PC-9 (cell line): ENCODE measurements at regions not wholly inside any gene's neighbourhood (a gene's known extent, or its start where the extent isn't known, plus 50 kb on each side); places are given as distances from the start of the nearest gene placed in this dataset.

Source experiments
- BruUV-seq: library from RNA; stranded (reverse); fragments of 400-500 nt; replicated peaks from 2 replicates; lab custom pipeline; 2021; lab: Mats Ljungman, UMichigan
- CTCF ChIA-PET: fragments of 300-600 bp; sonication (Branson Sonifier 250); formaldehyde crosslinking; loops from one replicate; lab custom pipeline; 2022; ENCODE audit warnings: antibody characterized with exemption; lab: Charles Lee
- POLR2A ChIA-PET: fragments of 300-600 bp; sonication (Branson Sonifier 250); formaldehyde crosslinking; loops from one replicate; lab custom pipeline; 2022; ENCODE audit warnings: antibody characterized with exemption; ENCODE audit not compliant: unreplicated experiment; lab: Charles Lee
- DNase-seq, 2 experiments: peaks; one replicate each; pipeline versions ENCODE4 v3.0.0 to v3.0.0-alpha.2; 2015 to 2022; ENCODE audit warnings: mixed read lengths in 1 of 2
- H2AFZ ChIP-seq: fragments of 200-600 bp; sonication (generic); 2 replicates; pipeline ENCODE4 v1.8.1; 2017; ENCODE audit warnings: antibody characterized with exemption
- H3F3A ChIP-seq: fragments of 200-600 bp; sonication (generic); 2 replicates; pipeline ENCODE4 v1.8.1; 2017; ENCODE audit warnings: antibody characterized with exemption, mild to moderate bottlenecking, low read depth; ENCODE audit not compliant: insufficient read depth
- H3K27ac ChIP-seq: fragments of 200-600 bp; sonication (generic); 2 replicates; pipeline ENCODE4 v1.6.1; 2016; ENCODE audit warnings: mixed run types
- H3K27me3 ChIP-seq: fragments of 200-600 bp; sonication (generic); 2 replicates; pipeline ENCODE4 v1.6.1; 2016; ENCODE audit warnings: low read depth, mixed run types; ENCODE audit not compliant: insufficient read depth
- H3K36me3 ChIP-seq: fragments of 200-600 bp; sonication (generic); 2 replicates; pipeline ENCODE4 v1.6.1; 2016; ENCODE audit warnings: low read depth, mixed run types
- H3K4me1 ChIP-seq: fragments of 200-600 bp; sonication (generic); replicated peaks from 2 replicates; pipeline ENCODE4 v1.6.1; 2016; ENCODE audit warnings: mixed run types; ENCODE audit not compliant: insufficient read depth
- H3K4me2 ChIP-seq: fragments of 200-600 bp; sonication (generic); 2 replicates; pipeline ENCODE4 v1.6.1; 2017; ENCODE audit warnings: mixed run types
- H3K4me3 ChIP-seq: fragments of 200-600 bp; sonication (generic); 2 replicates; pipeline ENCODE4 v1.6.1; 2016; ENCODE audit warnings: mixed run types
- H3K79me2 ChIP-seq: fragments of 200-600 bp; sonication (generic); 2 replicates; pipeline ENCODE4 v1.6.1; 2017; ENCODE audit warnings: low read depth, mixed run types
- H3K9me2 ChIP-seq: fragments of 200-600 bp; sonication (generic); 2 replicates; pipeline ENCODE4 v1.8.1; 2017; ENCODE audit warnings: mild to moderate bottlenecking; ENCODE audit not compliant: insufficient read depth
- H3K9me3 ChIP-seq: fragments of 200-600 bp; sonication (generic); 2 replicates; pipeline ENCODE4 v1.8.1; 2016; ENCODE audit warnings: low read depth; ENCODE audit not compliant: insufficient read depth
- H4K20me1 ChIP-seq: fragments of 200-600 bp; sonication (generic); 2 replicates; pipeline ENCODE4 v1.8.1; 2017; ENCODE audit not compliant: insufficient read depth
- EZH2 ChIP-seq: fragments of 200-600 bp; sonication (generic); IDR thresholded peaks from 2 replicates; pipeline ENCODE4 v1.8.0; 2017; ENCODE audit warnings: antibody characterized with exemption, low read depth
- intact Hi-C: fragments of 100-400 bp; cut with micrococcal nuclease; formaldehyde crosslinking; loops from one replicate; pipeline ENCODE4 v1.10.0; 2022; ENCODE audit not compliant: unreplicated experiment
- TF ChIP-seq, protein P1 (sequence below): fragments of 200-600 bp; sonication (generic); conservative IDR thresholded peaks from 2 replicates; pipeline ENCODE4 v1.6.1; 2017; ENCODE audit warnings: mixed run types, antibody characterized with exemption, mild to moderate bottlenecking, moderate library complexity

DNA sequence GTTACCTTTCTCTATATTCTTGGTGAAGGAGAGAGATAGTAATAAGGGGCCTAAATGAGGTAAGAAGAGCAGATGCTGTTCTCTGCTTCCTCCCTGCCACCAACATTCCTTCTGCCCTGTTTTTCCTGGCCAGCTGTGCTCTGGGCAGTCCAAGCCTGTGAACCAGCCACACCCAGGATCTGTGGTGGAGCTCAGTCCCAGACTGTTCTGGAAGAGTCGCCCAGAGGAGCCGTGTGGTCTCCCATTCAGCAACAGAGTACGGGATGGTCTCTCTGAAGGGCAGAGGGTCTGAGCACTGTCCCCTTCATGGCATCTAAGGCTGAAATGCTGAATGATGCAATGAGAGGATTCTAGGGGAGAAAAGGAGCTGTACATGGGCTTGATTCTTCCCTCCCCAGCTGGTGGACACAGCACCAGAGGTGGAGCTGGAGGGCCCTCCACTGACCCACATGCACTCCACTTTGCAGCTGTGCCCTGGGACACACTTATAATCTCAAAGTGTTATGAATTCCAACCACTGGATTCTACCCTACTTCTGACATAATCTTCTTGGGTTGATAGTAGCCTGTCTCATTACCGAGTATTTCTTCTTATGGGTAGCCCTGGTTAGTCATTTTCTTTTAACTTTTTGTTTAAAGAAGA is 70.8 kb upstream of the RPS23 start:
- Histone ChIP-seq H3K4me3 (no peak overlapping the region), H3K4me1 (no peaks in the 10 kb centered on the region)

DNA sequence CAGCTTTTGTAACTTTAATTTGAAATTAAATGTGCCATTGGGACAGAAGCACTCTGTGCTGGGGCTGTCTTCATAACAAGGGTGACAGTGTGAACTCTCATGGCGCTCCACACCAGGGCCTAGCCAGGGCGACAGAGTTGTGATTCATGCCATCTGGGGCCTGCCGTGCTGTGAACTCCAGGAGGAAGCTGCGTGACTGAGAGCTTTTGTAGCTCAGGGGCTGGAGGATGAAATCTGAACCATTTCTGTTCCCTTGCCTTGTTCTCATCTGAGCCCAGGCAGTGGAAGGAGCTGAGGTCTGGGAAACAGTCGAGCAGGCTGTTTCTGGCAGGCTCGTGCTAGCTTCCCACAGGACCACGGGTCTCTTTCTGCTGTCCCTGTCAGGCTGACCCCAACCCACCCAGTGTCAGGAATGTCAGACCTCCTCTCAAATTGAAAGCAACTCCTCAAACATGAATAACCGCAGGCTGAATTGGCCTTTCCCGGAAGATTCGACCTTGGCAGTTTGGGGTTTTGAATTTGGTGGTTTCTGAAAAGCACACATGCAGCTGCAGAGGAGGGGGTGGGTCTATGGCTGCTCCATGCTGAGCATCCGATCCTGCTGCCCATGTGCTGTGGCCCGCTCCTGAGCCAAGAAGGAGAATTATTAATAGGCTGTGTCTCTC is 69.2 kb upstream of the RPS23 start:
- H4K20me1 ChIP-seq = no peaks in the 10 kb centered on the region
- H3K4me1 ChIP-seq = no peaks in the 10 kb centered on the region
- TF ChIP-seq, protein P1, sequence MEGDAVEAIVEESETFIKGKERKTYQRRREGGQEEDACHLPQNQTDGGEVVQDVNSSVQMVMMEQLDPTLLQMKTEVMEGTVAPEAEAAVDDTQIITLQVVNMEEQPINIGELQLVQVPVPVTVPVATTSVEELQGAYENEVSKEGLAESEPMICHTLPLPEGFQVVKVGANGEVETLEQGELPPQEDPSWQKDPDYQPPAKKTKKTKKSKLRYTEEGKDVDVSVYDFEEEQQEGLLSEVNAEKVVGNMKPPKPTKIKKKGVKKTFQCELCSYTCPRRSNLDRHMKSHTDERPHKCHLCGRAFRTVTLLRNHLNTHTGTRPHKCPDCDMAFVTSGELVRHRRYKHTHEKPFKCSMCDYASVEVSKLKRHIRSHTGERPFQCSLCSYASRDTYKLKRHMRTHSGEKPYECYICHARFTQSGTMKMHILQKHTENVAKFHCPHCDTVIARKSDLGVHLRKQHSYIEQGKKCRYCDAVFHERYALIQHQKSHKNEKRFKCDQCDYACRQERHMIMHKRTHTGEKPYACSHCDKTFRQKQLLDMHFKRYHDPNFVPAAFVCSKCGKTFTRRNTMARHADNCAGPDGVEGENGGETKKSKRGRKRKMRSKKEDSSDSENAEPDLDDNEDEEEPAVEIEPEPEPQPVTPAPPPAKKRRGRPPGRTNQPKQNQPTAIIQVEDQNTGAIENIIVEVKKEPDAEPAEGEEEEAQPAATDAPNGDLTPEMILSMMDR = no peak
- no peak for TF ChIP-seq EZH2
- no peak overlapping the region for H3K4me3 ChIP-seq
- H3K27ac ChIP-seq = no peak overlapping the region
- H3F3A ChIP-seq = no peaks in the 10 kb centered on the region
- H3K36me3 ChIP-seq = no peaks in the 10 kb centered on the region
- ChIA-PET CTCF (interaction anchor here (0.7 kb wide), 1 partner anchor 673 kb away, joined by 8 read pairs; no protein-coding TSS in a partner anchor), POLR2A (no interaction called here)
- BruUV-seq = no TSS peak
- no peaks in the 10 kb centered on the region for H3K9me2 ChIP-seq
- H3K27me3 ChIP-seq = no peaks in the 10 kb centered on the region
- intact Hi-C loops = no loop called here
- H2AFZ ChIP-seq = no peak overlapping the region
- no peaks in the 10 kb centered on the region for H3K9me3 ChIP-seq
- no peak for DNase-seq
- H3K79me2 ChIP-seq = no peaks in the 10 kb centered on the region
- H3K4me2 ChIP-seq = no peak overlapping the region

More for the DNA sequence above, 70.8 kb upstream of the RPS23 start:
- Histone ChIP-seq H3K9me3 (no peaks in the 10 kb centered on the region), H3K79me2 (no peaks in the 10 kb centered on the region), H2AFZ (no peak overlapping the region), H3F3A (no peaks in the 10 kb centered on the region), H3K27ac (no peak overlapping the region), H4K20me1 (no peaks in the 10 kb centered on the region), H3K36me3 (no peaks in the 10 kb centered on the region), H3K27me3 (no peaks in the 10 kb centered on the region), H3K4me2 (no peak overlapping the region), H3K9me2 (no peaks in the 10 kb centered on the region)
- ChIA-PET POLR2A (no interaction called here), CTCF (no interaction called here)
- TF ChIP-seq EZH2 = no peak
- TF ChIP-seq, protein P1 = no peak
- intact Hi-C loops = no loop called here
- BruUV-seq = no TSS peak
- DNase-seq = no peak

DNA sequence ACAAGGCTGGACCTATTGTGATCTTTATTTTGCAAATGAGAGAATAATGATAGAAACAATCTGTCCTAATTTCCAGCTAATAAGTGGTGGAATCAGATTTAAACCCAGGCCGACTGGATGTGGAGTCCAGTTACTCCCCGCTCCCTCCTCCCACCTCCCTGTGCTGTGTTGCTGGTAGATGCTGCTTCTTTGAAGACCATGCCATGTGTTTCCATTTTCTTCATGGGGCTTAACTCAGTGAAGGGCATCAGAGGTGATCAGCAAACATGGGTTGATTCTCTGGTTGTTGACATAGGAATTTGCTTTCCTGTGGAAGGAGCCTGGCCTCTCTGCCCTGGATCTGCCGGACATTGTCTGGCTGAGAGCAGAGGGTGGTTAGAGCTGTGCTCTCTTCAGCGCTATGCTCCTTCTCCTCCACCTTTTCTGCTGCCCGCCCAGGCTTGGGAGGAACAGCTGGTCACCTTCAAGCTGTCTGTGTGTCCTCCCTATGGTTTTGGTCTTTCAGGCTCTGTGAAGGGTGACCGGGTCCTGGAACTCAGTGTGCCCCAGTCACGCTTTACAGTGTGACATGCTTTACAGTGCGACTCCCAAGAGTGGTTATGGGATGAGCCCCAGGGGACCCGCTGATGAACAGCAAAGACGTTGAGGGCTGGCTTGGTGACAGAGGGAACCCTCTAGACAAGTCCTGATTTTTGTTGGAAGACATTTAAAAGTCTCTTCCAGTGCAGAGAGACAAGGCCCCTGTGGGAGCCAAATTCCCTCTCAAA is 68.4 kb upstream of the RPS23 start:
- CTCF ChIA-PET = interaction anchor here (0.7 kb wide), 1 partner anchor 674 kb away, joined by 8 read pairs; no protein-coding TSS in a partner anchor
- TF ChIP-seq, protein P1 = no peak
- TF ChIP-seq EZH2 = no peak
- H3K27ac ChIP-seq = no peak overlapping the region
- H3K9me2 ChIP-seq = no peaks in the 10 kb centered on the region
- no peaks in the 10 kb centered on the region for H4K20me1 ChIP-seq
- no peaks in the 10 kb centered on the region for H3K27me3 ChIP-seq
- no peak overlapping the region for H2AFZ ChIP-seq
- intact Hi-C loops = no loop called here
- no peaks in the 10 kb centered on the region for H3K4me1 ChIP-seq
- H3K36me3 ChIP-seq = no peaks in the 10 kb centered on the region
- POLR2A ChIA-PET = interaction anchor here (0.6 kb wide), 1 partner anchor 40 kb away, joined by 27 read pairs; no protein-coding TSS in a partner anchor
- no peak overlapping the region for H3K4me2 ChIP-seq
- no peaks in the 10 kb centered on the region for H3K9me3 ChIP-seq
- H3K4me3 ChIP-seq = no peak overlapping the region
- H3K79me2 ChIP-seq = no peaks in the 10 kb centered on the region
- no TSS peak for BruUV-seq
- no peaks in the 10 kb centered on the region for H3F3A ChIP-seq
- DNase-seq = no peak
